IMR-90 (cell line): ENCODE measurements at regions not wholly inside any gene's neighbourhood (a gene's known extent, or its start where the extent isn't known, plus 50 kb on each side); places are given as distances from the start of the nearest gene placed in this dataset.

Experiments used
- ATAC-seq: fragments of 200-7000 bp; cut with Tn5 transposase; 2 replicates; pipeline ENCODE4 v1.9.1; 2020; ENCODE audit warnings: low read depth, mild to moderate bottlenecking, moderate library complexity
- BruUV-seq: library from RNA; stranded (reverse); fragments of 400-500 nt; replicated peaks from 2 replicates; lab custom pipeline; 2021; lab: Mats Ljungman, UMichigan
- CTCF ChIA-PET: fragments of 300-600 bp; formaldehyde crosslinking; extraction: SDS; loops from one replicate; lab custom pipeline; 2021; ENCODE audit warnings: antibody characterized with exemption; lab: Yijun Ruan, JAX
- POLR2A ChIA-PET: fragments of 300-600 bp; sonication (Branson Sonifier 250); formaldehyde crosslinking; loops from one replicate; lab custom pipeline; 2022; ENCODE audit warnings: antibody characterized with exemption; ENCODE audit not compliant: unreplicated experiment; lab: Charles Lee
- DNase-seq: peaks from one replicate; pipeline ENCODE4 v3.0.0; 2013
- H2AFZ ChIP-seq: replicated peaks from 2 replicates; pipeline ENCODE3; 2013; ENCODE audit warnings: low read length, mild to moderate bottlenecking; ENCODE audit not compliant: poor library complexity
- H2AK5ac ChIP-seq: 2 replicates; pipeline ENCODE4 v1.6.1; 2013; ENCODE audit warnings: low read depth, low read length, inconsistent platforms
- H2AK9ac ChIP-seq: replicated peaks from 2 replicates; pipeline ENCODE3; 2013; ENCODE audit warnings: mild to moderate bottlenecking, low read depth, low read length, moderate library complexity; ENCODE audit not compliant: poor library complexity
- H2BK120ac ChIP-seq: 2 replicates; pipeline ENCODE4 v1.6.1; 2013; ENCODE audit warnings: low read depth, low read length, inconsistent platforms
- H2BK15ac ChIP-seq: 3 replicates; pipeline ENCODE4 v1.6.1; 2013; ENCODE audit warnings: low read depth, low read length, inconsistent platforms
- H2BK20ac ChIP-seq: 2 replicates; pipeline ENCODE4 v1.6.1; 2013; ENCODE audit warnings: low read depth, mild to moderate bottlenecking, inconsistent platforms, low read length, moderate library complexity
- H2BK5ac ChIP-seq: 2 replicates; pipeline ENCODE4 v1.6.1; 2013; ENCODE audit warnings: mild to moderate bottlenecking, low read depth, low read length, inconsistent platforms; ENCODE audit not compliant: poor library complexity, severe bottlenecking
- H3K14ac ChIP-seq: replicated peaks from 2 replicates; pipeline ENCODE4 v1.6.1; 2013; ENCODE audit warnings: low read depth, low read length, inconsistent platforms
- H3K18ac ChIP-seq: 2 replicates; pipeline ENCODE4 v1.6.1; 2013; ENCODE audit warnings: low read depth, low read length, control low read depth
- H3K23ac ChIP-seq: 2 replicates; pipeline ENCODE4 v1.6.1; 2013; ENCODE audit warnings: low read depth, low read length, inconsistent platforms
- H3K27ac ChIP-seq: 2 replicates; pipeline ENCODE4 v1.5.1; 2013; ENCODE audit warnings: mild to moderate bottlenecking, control low read depth, low read length; ENCODE audit not compliant: insufficient read depth
- H3K27me3 ChIP-seq: 2 replicates; pipeline ENCODE4 v1.6.1; 2013; ENCODE audit warnings: low read length; ENCODE audit not compliant: control insufficient read depth, insufficient read depth
- H3K36me3 ChIP-seq: 2 replicates; pipeline ENCODE4 v1.6.1; 2013; ENCODE audit warnings: low read length, mixed read lengths; ENCODE audit not compliant: control insufficient read depth, insufficient read depth
- H3K4ac ChIP-seq: 2 replicates; pipeline ENCODE4 v1.6.1; 2013; ENCODE audit warnings: low read depth, low read length, inconsistent platforms
- H3K4me1 ChIP-seq: 2 replicates; pipeline ENCODE4 v1.6.1; 2013; ENCODE audit warnings: low read length, mixed read lengths; ENCODE audit not compliant: control insufficient read depth, insufficient read depth
- H3K4me2 ChIP-seq: 2 replicates; pipeline ENCODE4 v1.6.1; 2013; ENCODE audit warnings: low read depth, mild to moderate bottlenecking, control low read depth, low read length, moderate library complexity
- H3K4me3 ChIP-seq: 2 replicates; pipeline ENCODE4 v1.5.1; 2013; ENCODE audit warnings: low read depth, mild to moderate bottlenecking, control low read depth, low read length, moderate library complexity; ENCODE audit not compliant: insufficient read depth
- H3K56ac ChIP-seq: 2 replicates; pipeline ENCODE4 v1.6.1; 2013; ENCODE audit warnings: low read length, inconsistent platforms; ENCODE audit not compliant: insufficient read depth; ENCODE audit errors: extremely low read depth
- H3K79me1 ChIP-seq, 2 experiments: 2 replicates each; pipeline ENCODE4 v1.6.1; 2013; ENCODE audit warnings: low read length in 2 of 2, inconsistent platforms in 1 of 2, low read depth in 1 of 2
- H3K9ac ChIP-seq: 2 replicates; pipeline ENCODE4 v1.6.1; 2013; ENCODE audit warnings: low read depth, low read length, control low read depth
- H3K9me1 ChIP-seq: 2 replicates; pipeline ENCODE4 v1.6.1; 2013; ENCODE audit warnings: low read length, inconsistent platforms; ENCODE audit not compliant: insufficient read depth
- H3K9me3 ChIP-seq: 2 replicates; pipeline ENCODE4 v1.6.1; 2013; ENCODE audit warnings: low read length; ENCODE audit not compliant: control insufficient read depth, insufficient read depth
- H4K20me1 ChIP-seq: 2 replicates; pipeline ENCODE4 v1.6.1; 2013; ENCODE audit warnings: low read length, inconsistent platforms; ENCODE audit not compliant: insufficient read depth
- H4K5ac ChIP-seq: 2 replicates; pipeline ENCODE4 v1.6.1; 2013; ENCODE audit warnings: mild to moderate bottlenecking, low read depth, low read length, control low read depth
- H4K8ac ChIP-seq, 2 experiments: 2 replicates each; pipeline ENCODE4 v1.6.1; 2013; ENCODE audit warnings: low read depth in 2 of 2, low read length in 2 of 2, control low read depth in 1 of 2, inconsistent platforms in 1 of 2
- H4K91ac ChIP-seq: 2 replicates; pipeline ENCODE4 v1.6.1; 2013; ENCODE audit warnings: low read depth, low read length, inconsistent platforms; ENCODE audit not compliant: insufficient read depth
- WGBS, 2 experiments: methylation state at CpG; one replicate each; pipeline versions ENCODE4 v1.1.5 to v1.1.7; 2013; ENCODE audit warnings: missing lambda C conversion rate in 2 of 2; ENCODE audit not compliant: insufficient read length in 1 of 2; ENCODE audit errors: extremely low coverage in 2 of 2; 5-methylcytosine and 5-hydroxymethylcytosine counted together
- dilution Hi-C: fragments of 300-500 bp; cut with HindIII; formaldehyde crosslinking; loops from one replicate; pipeline ENCODE4 v1.14.3; 2018; ENCODE audit warnings: low sequenced_read_pairs; ENCODE audit not compliant: unreplicated experiment
- in situ Hi-C: fragments of 300-500 bp; cut with MboI; formaldehyde crosslinking; loops from 3 replicates; pipeline ENCODE4 v1.14.3; 2019; ENCODE audit warnings: low sequenced_read_pairs, inconsistent platforms, mixed read lengths
- intact Hi-C: fragments of 100-400 bp; cut with micrococcal nuclease; formaldehyde crosslinking; loops from 2 replicates; pipeline ENCODE4 v1.10.0; 2022
- TF ChIP-seq, protein P1 (sequence below): fragments of 150-350 bp; IDR thresholded peaks from 2 replicates; pipeline ENCODE4 v1.6.1; 2017; ENCODE audit warnings: mild to moderate bottlenecking, antibody characterized with exemption, low read length, low read depth

DNA sequence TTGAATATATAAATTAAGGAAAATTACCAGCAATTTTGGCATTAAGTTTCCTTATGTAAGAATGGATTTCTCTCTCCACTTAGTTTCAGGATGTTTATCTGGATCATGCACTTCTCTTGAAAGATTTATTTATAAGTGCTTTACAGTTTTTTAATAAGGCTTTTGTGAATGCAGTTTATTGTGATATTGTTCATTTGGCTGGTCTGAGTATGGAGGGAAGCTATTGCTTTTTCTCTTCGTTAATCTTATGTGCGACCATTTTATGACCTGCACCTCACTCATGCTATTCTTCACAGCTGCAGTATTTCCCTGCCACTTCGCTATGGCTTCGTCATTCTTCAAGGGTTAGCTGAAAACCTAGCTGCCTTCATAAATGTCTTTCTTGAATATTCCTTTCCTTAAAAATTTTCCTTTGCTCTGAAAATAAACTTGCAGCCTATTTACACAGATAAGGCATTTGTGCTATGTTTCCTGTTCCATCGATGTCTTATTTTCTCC is 233.4 kb downstream of the SOCS6 start:
- no peak overlapping the region for H3K18ac ChIP-seq
- no peak overlapping the region for H2AK9ac ChIP-seq
- no peak overlapping the region for H4K8ac ChIP-seq
- dilution Hi-C loops (no loop called here), intact Hi-C loops (no loop called here), in situ Hi-C loops (no loop called here)
- no peak overlapping the region for H2BK15ac ChIP-seq
- H2AK5ac ChIP-seq, result no peak overlapping the region
- no peak overlapping the region for H2BK20ac ChIP-seq
- H3K4me1 ChIP-seq, result no peaks in the 10 kb centered on the region
- H4K5ac ChIP-seq, result no peak overlapping the region
- 10% methylated on average over 2 of the region's 5 CpGs; no CpG with 5 or more reads in 1 of the 2 experiments for WGBS, 2 experiments
- no peak overlapping the region for H3K4me2 ChIP-seq
- no peak overlapping the region for H3K14ac ChIP-seq
- no peak overlapping the region for H3K23ac ChIP-seq
- H3K56ac ChIP-seq, result no peak overlapping the region
- no peaks in the 10 kb centered on the region for H3K79me1 ChIP-seq
- no peaks in the 10 kb centered on the region for H3K36me3 ChIP-seq
- H2BK5ac ChIP-seq, result no peak overlapping the region
- BruUV-seq, result no TSS peak
- ATAC-seq, result no peak
- CTCF ChIA-PET, result no interaction called here
- TF ChIP-seq, protein P1, sequence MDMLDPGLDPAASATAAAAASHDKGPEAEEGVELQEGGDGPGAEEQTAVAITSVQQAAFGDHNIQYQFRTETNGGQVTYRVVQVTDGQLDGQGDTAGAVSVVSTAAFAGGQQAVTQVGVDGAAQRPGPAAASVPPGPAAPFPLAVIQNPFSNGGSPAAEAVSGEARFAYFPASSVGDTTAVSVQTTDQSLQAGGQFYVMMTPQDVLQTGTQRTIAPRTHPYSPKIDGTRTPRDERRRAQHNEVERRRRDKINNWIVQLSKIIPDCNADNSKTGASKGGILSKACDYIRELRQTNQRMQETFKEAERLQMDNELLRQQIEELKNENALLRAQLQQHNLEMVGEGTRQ, result no peak
- POLR2A ChIA-PET, result no interaction called here
- no peak overlapping the region for H2BK120ac ChIP-seq
- no peak overlapping the region for H3K27ac ChIP-seq
- no peaks in the 10 kb centered on the region for H4K20me1 ChIP-seq
- H3K27me3 ChIP-seq, result no peaks in the 10 kb centered on the region
- no peak overlapping the region for H4K91ac ChIP-seq
- no peak overlapping the region for H3K4me3 ChIP-seq
- no peak overlapping the region for H2AFZ ChIP-seq
- H3K9me3 ChIP-seq, result no peaks in the 10 kb centered on the region
- no peak overlapping the region for H3K4ac ChIP-seq
- H3K9me1 ChIP-seq, result no peaks in the 10 kb centered on the region
- no peak overlapping the region for H3K9ac ChIP-seq
- DNase-seq, result no peak
